H1 (cell line): ENCODE measurements at regions not wholly inside any gene's neighbourhood (a gene's known extent, or its start where the extent isn't known, plus 50 kb on each side); places are given as distances from the start of the nearest gene placed in this dataset.

Experiments used
- CTCF ChIA-PET: fragments of 300-600 bp; sonication (Branson Sonifier 250); formaldehyde crosslinking; loops from one replicate; lab custom pipeline; 2021; ENCODE audit not compliant: partially characterized antibody; lab: Charles Lee
- POLR2A ChIA-PET: fragments of 300-600 bp; sonication (Branson Sonifier 250); formaldehyde crosslinking; loops from one replicate; lab custom pipeline; 2021; ENCODE audit warnings: inconsistent platforms; ENCODE audit not compliant: partially characterized antibody; lab: Charles Lee
- DNase-seq, 2 experiments: peaks; one replicate each; pipeline versions ENCODE4 v3.0.0 to v3.0.0-alpha.2; 2010 to 2022; ENCODE audit warnings: low spot score in 2 of 2, low read depth in 1 of 2, mixed read lengths in 1 of 2
- FAIRE-seq: peaks from 2 replicates; lab custom pipeline; 2011; peaks lifted over from hg19 to GRCh38; lab: Jason Lieb, UNC
- H2AFZ ChIP-seq: 2 replicates; pipeline ENCODE4 v1.8.1; 2012; ENCODE audit warnings: low read length, inconsistent platforms
- H2AK5ac ChIP-seq: 2 replicates; pipeline ENCODE4 v1.6.1; 2013; ENCODE audit warnings: low read depth, low read length
- H2BK120ac ChIP-seq: replicated peaks from 2 replicates; pipeline ENCODE3; 2013; ENCODE audit warnings: low read depth, low read length, inconsistent platforms
- H2BK12ac ChIP-seq: 2 replicates; pipeline ENCODE4 v1.6.1; 2013; ENCODE audit warnings: low read depth, low read length
- H2BK15ac ChIP-seq: 2 replicates; pipeline ENCODE4 v1.6.1; 2013; ENCODE audit warnings: low read length
- H2BK20ac ChIP-seq: 2 replicates; pipeline ENCODE4 v1.6.1; 2013; ENCODE audit warnings: low read length
- H2BK5ac ChIP-seq: 2 replicates; pipeline ENCODE4 v1.6.1; 2013; ENCODE audit warnings: low read depth, low read length
- H3K14ac ChIP-seq: 2 replicates; pipeline ENCODE4 v1.6.1; 2013; ENCODE audit warnings: inconsistent platforms; ENCODE audit not compliant: insufficient read length
- H3K18ac ChIP-seq: 2 replicates; pipeline ENCODE4 v1.6.1; 2013; ENCODE audit warnings: low read length; ENCODE audit errors: extremely low read depth
- H3K23ac ChIP-seq: 2 replicates; pipeline ENCODE4 v1.6.1; 2013; ENCODE audit warnings: inconsistent platforms; ENCODE audit not compliant: insufficient read length
- H3K23me2 ChIP-seq: 2 replicates; pipeline ENCODE4 v1.6.1; 2013; ENCODE audit warnings: low read depth, low read length
- H3K27ac ChIP-seq: 2 replicates; pipeline ENCODE4 v1.6.1; 2011; ENCODE audit warnings: low read depth, low read length, inconsistent platforms
- H3K27me3 ChIP-seq, 4 experiments: replicated peaks in 1 of 4; 1 replicate in 1 of 4; 2 replicates in 3 of 4; pipeline versions ENCODE4 v1.6.1 to v1.8.1; 2011 to 2013; ENCODE audit warnings: low read length in 3 of 4, mild to moderate bottlenecking in 3 of 4, inconsistent platforms in 2 of 4, mixed read lengths in 2 of 4, moderate library complexity in 1 of 4; ENCODE audit not compliant: control insufficient read depth in 3 of 4, insufficient read depth in 3 of 4; ENCODE audit errors: extremely low read depth in 1 of 4
- H3K36me3 ChIP-seq, 4 experiments: 2 replicates each; pipeline versions ENCODE4 v1.6.1 to v1.8.1; 2011 to 2013; ENCODE audit warnings: mild to moderate bottlenecking in 4 of 4, low read length in 3 of 4, moderate library complexity in 2 of 4, control low read depth in 1 of 4, inconsistent platforms in 1 of 4; ENCODE audit not compliant: insufficient read depth in 4 of 4, control insufficient read depth in 2 of 4
- H3K4ac ChIP-seq: replicated peaks from 2 replicates; pipeline ENCODE3; 2013; ENCODE audit warnings: low read length, low read depth, mixed read lengths, inconsistent platforms; ENCODE audit not compliant: insufficient read length
- H3K4me1 ChIP-seq, 4 experiments: replicated peaks in 1 of 4; 1 replicate in 1 of 4; 2 replicates in 3 of 4; pipeline versions ENCODE4 v1.6.1 to v1.8.1; 2011 to 2013; ENCODE audit warnings: low read length in 3 of 4, inconsistent platforms in 2 of 4, mixed read lengths in 1 of 4; ENCODE audit not compliant: insufficient read depth in 4 of 4, control insufficient read depth in 3 of 4
- H3K4me2 ChIP-seq, 2 experiments: 2 replicates each; pipeline versions ENCODE4 v1.6.1 to v1.8.1; 2011 to 2013; ENCODE audit warnings: low read depth in 2 of 2, low read length in 2 of 2, control low read depth in 1 of 2, inconsistent platforms in 1 of 2, mild to moderate bottlenecking in 1 of 2; ENCODE audit not compliant: insufficient read depth in 1 of 2
- H3K4me3 ChIP-seq, 4 experiments: fragments of 200-600, 300-600 bp in 1 of 4; sonication (generic), shearing (Covaris generic), sonication (Bioruptor Twin) in 1 of 4; 2 replicates each; pipeline versions ENCODE4 v1.5.1 to v1.8.1; 2011 to 2016; ENCODE audit warnings: low read length in 4 of 4, low read depth in 3 of 4, control low read depth in 2 of 4, inconsistent platforms in 2 of 4, mild to moderate bottlenecking in 2 of 4, mixed read lengths in 1 of 4, moderate library complexity in 1 of 4; ENCODE audit not compliant: insufficient read depth in 2 of 4; ENCODE audit errors: extremely low read depth in 1 of 4
- H3K56ac ChIP-seq: replicated peaks from 2 replicates; pipeline ENCODE3; 2013; ENCODE audit warnings: low read depth, mild to moderate bottlenecking, mixed read lengths, low read length, inconsistent platforms; ENCODE audit not compliant: insufficient read length
- H3K79me1 ChIP-seq: 2 replicates; pipeline ENCODE4 v1.6.1; 2013; ENCODE audit warnings: low read depth, low read length, control low read depth
- H3K79me2 ChIP-seq, 2 experiments: 2 replicates each; pipeline versions ENCODE4 v1.6.1 to v1.8.1; 2012 to 2013; ENCODE audit warnings: low read length in 2 of 2, mild to moderate bottlenecking in 2 of 2, inconsistent platforms in 1 of 2; ENCODE audit not compliant: insufficient read depth in 2 of 2, control insufficient read depth in 1 of 2
- H3K9ac ChIP-seq, 4 experiments: replicated peaks in 1 of 4; 1 replicate in 1 of 4; 2 replicates in 3 of 4; pipeline versions ENCODE4 v1.6.1 to v1.8.1; 2011 to 2013; ENCODE audit warnings: low read depth in 3 of 4, low read length in 3 of 4, control low read depth in 2 of 4, mild to moderate bottlenecking in 2 of 4, moderate library complexity in 2 of 4, inconsistent platforms in 1 of 4; ENCODE audit errors: extremely low read depth in 1 of 4
- H3K9me3 ChIP-seq, 2 experiments: 2 replicates each; pipeline versions ENCODE4 v1.6.1 to v1.8.1; 2012 to 2013; ENCODE audit warnings: mild to moderate bottlenecking in 2 of 2, moderate library complexity in 2 of 2, control low read depth in 1 of 2, inconsistent platforms in 1 of 2, low read depth in 1 of 2, low read length in 1 of 2, mixed read lengths in 1 of 2; ENCODE audit not compliant: insufficient read depth in 2 of 2
- H4K20me1 ChIP-seq, 2 experiments: replicated peaks in 1 of 2; 2 replicates each; pipeline versions ENCODE3 to v1.8.1; 2011 to 2013; ENCODE audit warnings: inconsistent platforms in 2 of 2, low read length in 2 of 2, mild to moderate bottlenecking in 1 of 2; ENCODE audit not compliant: insufficient read depth in 2 of 2, control insufficient read depth in 1 of 2
- H4K5ac ChIP-seq: 2 replicates; pipeline ENCODE4 v1.6.1; 2013; ENCODE audit warnings: low read length, low read depth, mixed read lengths, inconsistent platforms; ENCODE audit not compliant: insufficient read length
- H4K8ac ChIP-seq: 2 replicates; pipeline ENCODE4 v1.8.0; 2013; ENCODE audit warnings: mild to moderate bottlenecking, moderate library complexity, low read length, inconsistent platforms; ENCODE audit not compliant: insufficient read depth; ENCODE audit errors: extremely low read depth
- H4K91ac ChIP-seq: replicated peaks from 2 replicates; pipeline ENCODE3; 2013; ENCODE audit warnings: low read length, mixed read lengths, inconsistent platforms; ENCODE audit not compliant: insufficient read length
- BRCA1 ChIP-seq: IDR thresholded peaks from 2 replicates; pipeline ENCODE4 v1.6.1; 2012; ENCODE audit warnings: low read depth, low read length, improper control_type of control experiment
- CHD2 ChIP-seq: IDR thresholded peaks from 2 replicates; pipeline ENCODE4 v1.6.1; 2012; ENCODE audit warnings: low read length, improper control_type of control experiment
- CREB1 ChIP-seq: IDR thresholded peaks from 2 replicates; pipeline ENCODE4 v1.6.1; 2012; ENCODE audit warnings: inconsistent platforms
- FOSL1 ChIP-seq: IDR thresholded peaks from 2 replicates; pipeline ENCODE4 v1.6.1; 2011; ENCODE audit warnings: mild to moderate bottlenecking, low read depth, low read length, moderate library complexity; ENCODE audit not compliant: insufficient read depth
- TCF12 ChIP-seq: IDR thresholded peaks from 2 replicates; pipeline ENCODE4 v1.6.1; 2011; ENCODE audit warnings: low read depth, mild to moderate bottlenecking, low read length
- YY1 ChIP-seq: IDR thresholded peaks from 2 replicates; pipeline ENCODE4 v1.6.1; 2011; ENCODE audit warnings: low read depth, mild to moderate bottlenecking, low read length
- WGBS, 2 experiments: shearing (Covaris generic) in 1 of 2; methylation state at CpG; one replicate each; pipeline versions ENCODE4 v1.1.6 to v1.1.7; 2013 to 2015; ENCODE audit warnings: low lambda C conversion rate in 2 of 2, mixed read lengths in 2 of 2, inconsistent platforms in 1 of 2, low coverage in 1 of 2, missing lambda C conversion rate in 1 of 2; ENCODE audit not compliant: insufficient replicate concordance in 2 of 2, insufficient coverage in 1 of 2, insufficient read length in 1 of 2; ENCODE audit errors: extremely low coverage in 1 of 2, missing lambda C conversion rate in 1 of 2; 5-methylcytosine and 5-hydroxymethylcytosine counted together

DNA sequence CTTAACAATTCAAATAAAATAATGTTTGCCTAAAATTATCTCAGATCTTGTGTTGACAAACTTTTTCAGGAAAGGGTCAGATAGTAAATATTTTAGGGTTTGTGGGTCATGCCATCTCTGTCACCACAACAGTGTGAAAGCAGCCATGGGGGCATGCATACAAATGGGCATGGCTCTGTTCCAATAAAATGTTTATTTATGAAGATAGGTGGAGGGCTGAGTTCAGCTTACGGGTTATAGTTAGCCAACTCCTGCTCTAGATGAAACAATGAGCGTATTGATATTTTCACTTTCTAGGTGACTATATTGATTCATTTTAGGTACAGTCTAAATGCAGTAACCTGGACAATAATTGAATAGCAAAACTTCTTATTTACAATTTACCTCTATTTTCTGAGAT, 533.8 kb upstream of the CLINT1 start:
- no peaks in the 10 kb centered on the region for H3K79me2 ChIP-seq
- 74% methylated on average over 2 of the region's 2 CpGs; no CpG with 5 or more reads in 1 of the 2 experiments for WGBS, 2 experiments
- H3K27me3 ChIP-seq, result peaks cover 0 to 1% (median 0%) of the 10 kb centered on the region in 4 experiments; a peak in 1 of 7 replicates
- H2BK5ac ChIP-seq, result no peak overlapping the region
- H4K20me1 ChIP-seq, result no peaks in the 10 kb centered on the region
- H3K36me3 ChIP-seq, result no peaks in the 10 kb centered on the region
- no peak for FAIRE-seq
- no peak overlapping the region for H3K18ac ChIP-seq
- no peak overlapping the region for H3K4me2 ChIP-seq
- H3K23me2 ChIP-seq, result no peaks in the 10 kb centered on the region
- H3K79me1 ChIP-seq, result no peaks in the 10 kb centered on the region
- no peak overlapping the region for H3K14ac ChIP-seq
- no peak overlapping the region for H4K5ac ChIP-seq
- H2AFZ ChIP-seq, result no peak overlapping the region
- no peak overlapping the region for H4K8ac ChIP-seq
- ChIA-PET CTCF (interaction anchor here (1.0 kb wide), 1 partner anchor 218 kb away, joined by 3 read pairs; no protein-coding TSS in a partner anchor), POLR2A (no interaction called here)
- no peak overlapping the region for H3K27ac ChIP-seq
- H2BK20ac ChIP-seq, result no peak overlapping the region
- H3K9me3 ChIP-seq, result no peaks in the 10 kb centered on the region
- H3K9ac ChIP-seq, result no peak overlapping the region
- H3K4ac ChIP-seq, result no peak overlapping the region
- H2BK120ac ChIP-seq, result no peak overlapping the region
- no peak overlapping the region for H2BK12ac ChIP-seq
- H2BK15ac ChIP-seq, result no peak overlapping the region
- no peak overlapping the region for H2AK5ac ChIP-seq
- no peak for DNase-seq
- H3K4me1 ChIP-seq, result no peaks in the 10 kb centered on the region
- H4K91ac ChIP-seq, result no peak overlapping the region
- no peak overlapping the region for H3K56ac ChIP-seq
- no peak overlapping the region for H3K23ac ChIP-seq
- TF ChIP-seq CREB1 (no peak), CHD2 (no peak), BRCA1 (no peak), FOSL1 (no peak), YY1 (no peak), TCF12 (no peak)
- H3K4me3 ChIP-seq, result no peak overlapping the region
